ENCODE measurements at regions not wholly inside any gene's neighbourhood (a gene's known extent, or its start where the extent isn't known, plus 50 kb on each side); places are given as distances from the start of the nearest gene placed in this dataset.
A peak's percentile ranks its signal among the peaks of the same experiment; 100 is the strongest.

DNA sequence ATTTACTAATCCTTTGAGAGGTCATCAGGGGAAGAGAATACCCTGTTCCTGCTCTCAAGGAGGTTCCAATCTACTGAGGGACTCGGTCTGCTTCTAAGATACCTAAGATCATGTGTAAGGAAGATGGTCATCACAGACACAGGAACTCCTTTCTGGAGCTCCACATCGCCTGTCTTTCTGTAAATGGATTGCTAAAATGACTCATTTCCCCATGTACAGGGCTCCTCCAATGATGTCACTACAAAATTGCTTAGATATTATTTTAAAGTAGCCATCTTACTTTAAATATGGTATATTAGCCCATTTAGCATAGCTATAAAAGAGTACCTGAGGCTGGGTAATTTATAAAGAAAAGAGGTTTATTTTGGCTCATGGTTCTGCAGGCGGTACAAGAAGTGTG lies 206.1 kb upstream of the PROK2 start:
- no peak for DNase-seq

DNA sequence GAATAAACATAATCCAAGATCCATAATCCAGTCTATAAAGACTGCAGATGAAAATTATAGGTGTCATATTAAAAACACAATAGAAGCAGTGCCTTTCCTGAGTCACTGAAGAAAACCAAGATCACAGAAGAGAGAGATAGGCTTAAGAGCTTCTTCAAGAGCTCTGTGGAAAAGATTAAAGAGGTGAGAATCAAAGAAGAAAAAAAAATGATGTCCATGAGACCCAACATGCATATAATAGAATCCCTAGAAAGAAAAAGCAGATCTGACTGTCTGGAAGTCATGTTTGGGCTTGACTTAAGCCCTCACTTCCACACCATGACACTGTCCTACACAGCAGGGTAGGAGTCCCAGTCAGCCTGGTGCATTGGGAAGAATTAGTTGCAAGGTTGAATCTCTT lies 205.6 kb upstream of the PROK2 start:
- DNase-seq: no peak

DNA sequence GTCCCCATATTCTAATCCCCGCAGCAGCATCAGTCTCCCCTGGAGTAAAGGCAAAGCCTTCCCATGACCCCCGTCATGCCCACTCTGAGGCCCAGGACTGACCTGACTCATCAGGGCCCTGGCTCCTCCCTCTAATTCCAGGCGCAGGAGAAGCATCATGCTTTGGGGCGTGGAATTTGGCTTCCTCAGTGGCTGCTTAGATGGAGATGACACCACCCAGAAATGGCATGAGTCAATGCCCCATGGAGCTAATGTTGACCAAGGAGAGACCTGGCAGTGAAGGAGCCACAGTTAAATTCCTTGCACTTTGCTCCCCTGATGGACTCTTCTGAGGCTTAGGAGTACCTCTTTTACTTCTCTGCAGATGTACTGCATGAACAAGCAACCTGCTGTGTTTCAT lies 204.2 kb upstream of the PROK2 start:
- no peak for DNase-seq

DNA sequence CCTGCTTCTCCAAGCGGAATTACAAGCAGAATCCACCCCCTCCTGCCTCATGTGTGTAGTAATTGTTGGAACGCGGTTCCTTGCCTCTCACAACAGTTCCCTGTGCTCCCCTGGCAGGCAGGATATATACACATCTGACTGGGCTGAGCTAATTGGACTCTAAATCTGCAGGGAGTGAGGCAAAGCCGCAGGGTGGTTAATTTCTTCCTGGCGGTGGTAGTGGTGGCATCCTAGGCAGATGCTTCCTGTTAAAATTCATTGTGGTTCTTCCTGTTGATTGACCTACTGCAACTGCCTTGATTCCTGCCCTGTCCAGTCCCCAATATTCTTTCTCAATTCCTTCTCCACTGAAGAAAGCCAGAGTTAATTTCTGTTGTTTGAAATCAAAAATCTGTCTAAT lies 202.9 kb upstream of the PROK2 start:
- DNase-seq: no peak

DNA sequence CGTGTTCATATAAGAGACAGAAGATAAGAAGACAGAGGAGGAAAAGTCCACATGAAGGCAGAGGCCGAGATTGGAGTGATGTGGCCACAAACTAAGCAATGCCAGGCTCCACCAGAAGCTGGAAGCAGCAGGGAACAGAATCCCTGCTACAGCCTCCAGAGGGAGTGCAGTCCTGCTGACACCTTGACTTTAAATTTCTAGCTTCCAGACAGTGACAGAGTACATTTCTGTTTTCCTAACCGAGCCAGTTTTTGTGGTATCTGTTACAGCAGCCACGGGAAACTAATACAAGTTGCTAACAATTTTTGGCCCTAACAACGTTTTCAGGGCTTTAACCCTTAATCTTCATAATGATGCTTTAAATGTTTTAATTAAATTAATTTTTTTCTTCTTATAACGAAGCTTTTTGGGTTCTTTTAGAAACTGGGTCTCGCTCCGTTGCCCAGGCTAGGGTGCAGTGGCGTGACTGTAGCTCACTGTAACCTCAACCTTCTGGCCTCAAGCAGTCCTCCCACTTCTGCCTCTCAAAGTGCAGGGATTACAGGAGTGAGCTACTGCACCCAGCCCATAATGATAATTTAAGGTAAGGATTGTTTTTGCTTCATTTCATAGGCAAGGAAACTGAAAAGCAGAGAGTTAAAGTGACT lies 202.3 kb upstream of the PROK2 start:
- no peak for DNase-seq

DNA sequence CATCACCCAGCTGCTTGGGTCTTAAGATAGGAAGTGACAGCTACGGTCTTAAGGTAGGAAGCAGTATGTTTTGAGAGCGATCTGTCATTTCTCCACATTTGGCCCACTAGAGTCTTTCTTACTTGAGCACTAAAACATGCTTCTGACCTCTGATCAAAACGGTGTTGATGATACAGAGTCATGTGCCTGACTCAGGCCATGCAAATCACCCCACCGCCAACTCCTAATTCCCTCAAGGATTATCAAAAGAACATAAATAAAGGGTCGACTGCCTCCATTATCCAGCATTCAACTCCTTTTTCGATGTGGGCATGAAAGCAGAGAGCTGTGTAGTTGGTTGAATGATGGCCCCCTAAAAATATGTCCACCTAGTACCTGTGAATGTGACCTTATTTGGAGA lies 201.7 kb upstream of the PROK2 start:
- no peak for DNase-seq

DNA sequence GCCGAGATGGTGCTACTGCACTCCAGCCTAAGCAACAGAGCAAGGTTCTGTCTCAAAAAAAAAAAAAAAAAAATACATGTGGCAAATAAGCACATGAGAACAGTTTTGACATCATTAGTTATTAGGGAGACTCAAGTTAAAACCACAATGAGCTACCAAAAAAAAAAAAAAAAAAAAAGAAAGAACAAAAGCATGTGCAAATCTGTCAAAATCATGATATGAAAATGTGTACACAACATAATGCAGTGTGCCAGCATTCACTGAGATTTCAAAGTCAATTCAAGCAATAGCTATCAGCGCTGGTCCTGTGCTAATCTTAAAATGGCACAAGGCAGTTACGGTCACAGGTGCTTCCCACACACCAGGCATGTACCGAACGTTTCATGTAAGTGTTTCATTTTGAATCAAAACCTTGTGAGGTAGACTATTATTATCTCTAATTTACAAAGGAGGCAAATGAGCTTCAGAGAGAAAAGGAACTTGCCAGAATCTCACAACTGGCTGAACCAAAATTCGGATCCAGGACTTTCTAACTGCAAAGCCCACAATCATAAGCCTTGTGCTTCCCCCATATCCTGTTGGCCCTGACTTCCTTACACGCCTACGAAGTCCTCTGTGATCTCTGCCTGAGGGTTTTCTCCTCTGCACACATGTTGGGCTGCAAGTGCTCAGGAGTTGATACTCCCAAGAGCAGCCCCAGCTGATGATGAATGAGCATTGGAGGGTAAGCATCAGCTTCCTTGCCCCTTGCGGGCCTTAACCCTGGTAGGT lies 200.1 kb upstream of the PROK2 start:
- DNase-seq: peak; percentile 20

DNA sequence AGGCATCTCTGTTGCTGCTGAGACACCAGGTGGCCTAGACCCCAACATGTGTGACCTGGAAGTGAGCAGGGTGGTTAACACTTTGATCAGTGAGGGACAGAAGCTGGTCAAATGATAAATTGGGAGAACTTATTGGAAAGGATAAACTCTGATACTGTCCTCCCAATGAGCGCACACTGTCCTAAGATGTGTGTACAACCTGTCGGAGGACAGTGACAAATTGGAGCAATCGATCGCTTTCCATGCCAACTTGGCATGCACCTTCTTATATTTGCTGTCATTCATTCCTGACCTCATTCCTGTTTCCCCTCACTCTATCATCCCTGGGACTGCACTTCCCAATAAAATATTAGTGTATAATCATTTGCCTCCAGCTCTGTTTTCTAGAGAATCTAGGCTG lies 198.7 kb upstream of the PROK2 start:
- DNase-seq: no peak

DNA sequence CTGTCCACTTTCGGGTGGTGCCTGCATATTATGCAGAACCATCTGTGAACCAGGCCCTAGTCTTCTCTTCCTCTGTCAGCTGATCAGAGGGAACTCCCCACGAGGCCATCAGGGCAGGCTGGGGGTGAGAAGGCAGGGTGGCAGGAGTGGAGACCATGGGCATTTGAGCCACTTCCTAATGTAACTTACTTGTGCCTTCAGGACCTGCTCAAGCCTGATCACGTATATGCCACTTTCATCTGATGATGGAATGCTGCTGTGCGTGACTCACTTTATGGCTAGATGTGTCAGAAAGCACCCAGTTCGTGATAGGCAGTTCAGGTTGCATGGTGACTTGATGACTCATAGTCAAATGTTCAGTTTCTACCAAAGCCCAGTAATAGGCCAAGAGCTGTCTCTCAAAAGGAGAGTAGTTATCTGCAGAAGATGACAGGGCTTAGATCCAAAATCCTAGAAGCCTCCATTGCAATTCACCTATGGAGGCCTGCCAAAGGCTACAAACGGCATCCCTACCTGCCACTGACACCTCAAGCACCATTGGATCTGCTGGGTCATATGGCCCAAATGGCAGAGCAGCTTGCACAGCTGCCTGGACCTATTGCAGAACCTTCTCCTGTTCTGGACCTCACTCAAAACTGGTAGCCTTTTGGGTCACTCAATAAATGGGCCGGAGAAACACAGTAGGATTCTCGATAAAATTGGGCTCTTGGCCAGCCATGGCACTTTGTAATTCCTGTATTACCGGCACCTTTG lies 197.7 kb upstream of the PROK2 start:
- peak; percentile 55 for DNase-seq

DNA sequence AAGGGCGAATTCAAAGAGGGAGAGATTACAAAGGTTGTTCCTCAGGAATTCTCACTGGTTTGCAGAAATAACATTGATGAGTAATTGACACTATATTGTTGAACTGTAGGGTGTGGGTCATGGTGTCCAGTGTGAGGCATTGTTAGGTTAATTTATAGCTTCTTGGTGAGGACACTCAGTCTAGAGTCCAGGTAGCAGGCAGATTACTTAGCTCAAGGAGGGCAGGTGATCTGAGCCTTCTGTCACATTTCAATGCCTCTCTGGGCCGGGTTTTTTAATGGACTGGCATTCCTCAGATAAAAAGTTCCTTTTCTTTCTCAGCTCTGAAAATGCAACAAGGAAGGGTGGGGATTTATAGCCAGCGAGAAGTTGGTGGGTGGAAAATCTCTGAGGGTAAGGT lies 194.2 kb upstream of the PROK2 start:
- no peak for DNase-seq

DNA sequence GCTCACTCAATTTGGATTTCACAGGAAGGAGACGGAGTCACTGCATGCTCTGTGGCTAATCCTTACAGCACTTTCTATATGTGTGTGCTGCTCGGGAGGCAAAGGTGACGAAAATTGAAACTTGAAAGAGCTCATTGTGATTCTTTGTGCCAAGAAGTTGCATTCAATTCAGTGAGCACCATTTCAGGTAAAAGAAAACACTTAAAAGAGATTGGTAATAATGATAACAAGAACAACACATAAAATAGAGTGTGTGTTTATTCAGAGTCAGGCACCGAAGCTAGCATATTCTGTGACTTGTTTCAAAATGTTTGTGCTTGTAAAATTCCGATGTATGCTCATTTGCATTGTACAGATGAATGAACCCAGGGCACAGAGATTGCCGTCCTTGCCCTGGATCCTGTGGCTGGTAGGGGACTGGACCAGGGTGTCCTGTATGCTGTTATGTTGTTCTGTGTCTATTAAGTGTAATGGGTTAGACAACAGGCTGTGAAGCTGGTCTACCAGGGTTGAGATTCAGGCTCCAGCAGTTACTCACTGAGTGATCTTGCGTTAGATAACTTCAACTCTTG lies 193.3 kb upstream of the PROK2 start:
- peak; percentile 19 for DNase-seq

DNA sequence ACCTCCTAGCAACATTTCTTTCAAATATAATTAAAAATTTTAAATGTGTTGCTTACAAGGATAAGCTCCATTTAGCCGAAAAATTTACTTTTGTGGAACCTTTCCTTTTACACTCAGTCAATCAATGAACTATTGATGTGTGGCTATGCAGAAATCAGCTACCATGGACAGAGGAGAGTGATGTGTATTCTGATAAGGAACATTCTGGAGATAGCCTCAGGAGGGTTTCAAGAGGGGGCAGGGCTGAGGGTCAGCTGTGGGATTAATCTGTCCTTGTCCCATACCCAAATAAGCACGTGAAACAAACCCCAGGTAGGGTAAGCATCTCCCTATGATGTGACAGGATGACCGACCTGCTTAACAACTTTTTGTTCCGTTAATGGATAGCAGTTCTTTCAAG lies 192.6 kb upstream of the PROK2 start:
- DNase-seq: no peak

DNA sequence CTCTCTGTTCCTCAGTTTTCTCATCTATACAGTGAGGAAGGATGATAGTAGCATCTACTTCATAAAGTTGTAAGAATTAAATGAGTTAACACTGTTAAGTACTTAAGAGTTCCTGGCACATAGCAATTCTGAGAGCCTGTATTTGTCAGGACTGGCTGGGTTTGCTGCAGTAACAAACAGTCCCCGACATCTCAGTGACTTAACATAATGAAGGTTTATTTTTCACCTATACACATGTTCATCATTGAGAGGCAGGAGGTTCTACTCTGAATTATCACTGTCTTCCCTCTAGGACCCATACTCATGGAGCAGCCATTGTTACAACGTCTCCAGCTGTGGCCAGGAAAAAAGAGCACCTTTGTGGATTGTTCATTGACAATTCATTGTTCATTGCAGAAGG lies 190.6 kb upstream of the PROK2 start:
- no peak for DNase-seq

DNA sequence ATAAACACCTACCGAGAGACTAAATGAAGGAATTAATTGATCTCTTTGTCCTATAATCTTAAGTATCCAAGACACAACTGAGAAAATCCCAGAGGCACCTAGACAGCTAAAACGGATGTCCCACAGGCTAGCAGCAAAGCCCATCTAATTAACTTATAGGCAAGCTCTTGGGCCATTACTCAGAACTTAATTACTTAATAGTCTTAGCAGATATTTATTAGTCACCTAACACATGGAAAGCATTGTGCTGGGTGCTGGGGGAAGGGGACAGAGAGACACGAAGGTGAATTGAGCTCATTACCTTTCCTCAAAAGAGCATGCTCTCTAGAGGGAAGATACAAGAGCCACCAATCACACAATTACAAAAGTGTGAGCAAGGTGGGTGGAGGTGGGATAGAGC lies 189.8 kb upstream of the PROK2 start:
- DNase-seq: no peak

DNA sequence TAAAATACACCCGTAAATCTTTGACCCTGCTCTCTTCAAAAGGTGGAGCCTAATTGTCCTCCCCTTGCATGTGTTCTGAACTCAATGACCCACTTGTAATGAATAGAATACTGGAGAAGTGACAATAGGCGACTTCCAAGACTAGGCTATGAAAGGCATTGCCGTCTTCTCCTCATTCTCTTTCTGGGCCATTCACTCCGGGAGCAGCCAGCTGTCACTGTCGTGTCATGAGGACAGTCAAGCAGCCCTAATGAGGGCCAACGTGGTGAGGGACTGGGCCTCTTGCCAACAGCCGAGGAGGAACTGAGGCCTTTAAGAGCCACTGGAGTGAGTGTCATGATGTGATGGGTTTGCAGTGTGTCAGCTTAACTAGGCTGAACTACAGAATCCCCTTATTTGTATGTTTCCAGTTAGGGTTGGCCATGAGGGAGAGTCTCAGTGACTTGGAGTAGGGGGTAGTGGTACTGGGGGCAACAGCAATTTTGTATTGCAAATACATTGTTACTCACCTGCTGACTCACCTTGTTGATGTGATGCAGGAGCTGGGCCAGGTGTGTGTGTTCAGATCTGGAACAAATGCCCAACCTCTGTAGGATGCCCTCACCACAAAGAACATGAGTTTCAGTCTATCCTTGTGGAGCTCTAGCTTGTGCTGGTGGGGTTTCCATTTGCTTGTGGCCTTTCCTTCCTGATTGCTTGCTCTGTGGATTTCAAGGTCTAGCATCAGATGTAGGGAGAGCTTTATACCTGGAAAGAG lies 188.5 kb upstream of the PROK2 start:
- DNase-seq: no peak

DNA sequence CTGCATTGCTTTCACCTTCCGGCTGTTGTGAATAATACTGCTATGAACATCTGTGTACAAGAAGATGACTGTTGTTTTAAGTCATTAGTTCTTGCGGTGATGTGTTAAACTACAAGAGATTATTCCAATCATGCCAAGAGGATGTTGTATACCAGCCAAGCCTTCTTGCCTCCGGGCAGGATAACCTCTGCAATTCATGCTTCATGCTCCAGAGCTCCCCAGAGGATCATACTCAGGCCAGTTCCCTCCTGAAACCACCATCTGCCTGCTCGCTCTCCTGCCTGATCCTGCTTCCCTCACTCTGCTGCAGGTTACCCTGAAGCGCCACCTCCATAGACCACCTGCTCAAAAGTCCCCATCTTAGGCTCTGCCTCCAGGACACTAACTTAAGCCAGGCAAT lies 187.1 kb upstream of the PROK2 start:
- no peak for DNase-seq

DNA sequence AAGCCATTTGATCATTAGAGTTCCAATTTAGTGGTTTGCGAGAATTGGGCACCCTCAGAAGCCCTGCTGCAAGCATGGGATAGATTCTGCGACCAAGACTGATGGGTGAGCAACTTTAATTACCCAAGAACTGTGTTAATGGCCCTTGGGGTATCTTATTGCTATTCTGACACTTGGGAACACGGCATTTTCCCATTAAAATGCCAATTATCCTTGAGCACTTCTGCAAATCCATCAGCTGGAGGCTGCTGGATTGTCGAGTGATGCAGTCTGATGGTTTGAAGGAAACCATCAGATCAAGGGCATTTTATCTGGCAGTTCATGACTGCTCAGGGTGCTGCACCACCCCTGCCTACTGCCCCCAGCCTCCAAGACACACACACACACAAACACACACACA lies 183.6 kb upstream of the PROK2 start:
- DNase-seq: no peak

DNA sequence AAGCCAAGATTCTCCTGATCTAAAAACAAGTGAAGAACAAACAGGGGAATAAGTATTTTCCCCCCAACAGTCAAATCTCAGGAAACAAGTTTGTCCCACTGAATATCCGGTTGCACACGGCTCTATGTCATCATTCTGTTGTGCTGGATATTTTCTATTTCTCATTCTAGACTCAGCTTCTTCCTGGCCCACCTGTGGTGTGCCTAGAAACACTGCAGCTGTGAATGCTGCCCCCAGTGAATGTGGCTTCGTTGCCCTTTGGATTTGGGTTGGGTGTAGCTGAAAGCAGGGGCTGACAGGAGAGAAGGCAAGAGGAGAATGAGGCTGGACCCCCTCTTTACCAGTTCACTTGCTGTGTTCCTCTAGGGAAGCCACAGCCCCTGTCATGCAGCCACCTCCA lies 181.2 kb upstream of the PROK2 start:
- DNase-seq: no peak

DNA sequence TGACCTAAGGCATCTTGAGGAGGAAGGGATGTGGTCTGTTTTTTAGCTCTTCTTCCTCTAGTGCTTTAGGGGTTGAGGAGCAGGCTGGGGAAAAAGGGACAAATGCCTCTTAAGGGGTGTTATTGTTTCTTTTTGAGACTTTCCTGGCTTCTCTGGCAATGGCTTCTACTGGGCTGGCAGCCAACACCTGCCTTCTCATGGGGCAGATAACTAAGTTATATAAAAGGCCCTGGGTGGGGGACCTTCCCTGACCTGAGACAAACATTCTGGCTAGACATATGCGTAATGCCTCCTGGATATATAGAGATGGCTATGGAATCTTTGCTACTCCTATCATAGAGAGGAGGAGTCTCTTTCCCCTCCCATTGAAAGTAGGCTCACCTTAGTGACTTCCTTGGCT lies 179.2 kb upstream of the PROK2 start:
- no peak for DNase-seq

DNA sequence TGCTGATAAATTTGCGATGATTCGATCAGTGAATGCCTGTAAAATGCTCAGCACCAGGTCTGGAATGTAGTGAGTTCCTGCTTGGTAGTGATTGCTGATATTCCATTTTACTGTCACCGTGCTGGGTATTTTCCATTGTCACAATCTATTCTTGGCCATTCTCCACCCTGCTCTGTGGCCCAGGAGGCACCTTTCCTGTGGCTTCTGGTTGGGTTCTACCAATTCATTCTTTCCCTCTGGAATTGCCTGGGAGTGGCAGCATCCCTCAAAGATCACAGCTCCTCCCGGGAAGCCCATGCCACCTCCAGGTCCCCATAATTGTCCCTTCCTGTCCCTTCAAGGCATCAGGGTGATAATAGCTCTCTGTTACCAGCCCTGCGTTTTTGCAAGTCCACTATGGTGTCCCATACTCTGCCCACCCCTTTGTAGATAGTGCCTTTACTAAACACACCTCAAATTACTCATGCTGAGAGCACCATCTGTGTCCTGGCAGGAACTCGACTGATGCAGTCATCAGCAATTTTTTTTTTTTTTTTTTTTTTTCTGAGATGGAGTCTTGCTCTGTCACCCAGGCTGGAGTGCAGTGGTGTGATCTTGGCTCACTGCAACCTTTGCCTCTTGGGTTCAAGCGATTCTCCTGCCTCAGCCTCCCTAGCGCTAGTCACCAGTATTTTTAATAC lies 177.8 kb upstream of the PROK2 start:
- DNase-seq: no peak

DNA sequence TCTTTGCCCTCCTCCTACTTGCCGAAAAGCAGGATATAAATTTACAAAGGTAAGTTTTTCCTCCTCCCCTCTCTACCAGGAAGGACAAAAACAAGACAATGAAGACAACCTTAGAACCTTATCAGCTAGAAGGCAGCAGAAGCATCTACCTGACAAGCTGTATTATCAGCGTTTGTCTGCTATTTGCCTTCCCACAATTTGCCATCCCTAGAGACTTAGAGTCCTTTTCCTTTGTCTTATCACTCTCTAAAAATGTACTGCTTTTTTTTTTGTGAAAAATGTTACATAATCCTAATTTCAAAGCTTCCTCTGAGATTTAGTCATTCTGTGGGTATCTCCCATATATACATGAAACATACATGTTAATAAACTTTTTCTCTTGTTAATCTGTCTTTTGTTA lies 176.9 kb upstream of the PROK2 start:
- no peak for DNase-seq

DNA sequence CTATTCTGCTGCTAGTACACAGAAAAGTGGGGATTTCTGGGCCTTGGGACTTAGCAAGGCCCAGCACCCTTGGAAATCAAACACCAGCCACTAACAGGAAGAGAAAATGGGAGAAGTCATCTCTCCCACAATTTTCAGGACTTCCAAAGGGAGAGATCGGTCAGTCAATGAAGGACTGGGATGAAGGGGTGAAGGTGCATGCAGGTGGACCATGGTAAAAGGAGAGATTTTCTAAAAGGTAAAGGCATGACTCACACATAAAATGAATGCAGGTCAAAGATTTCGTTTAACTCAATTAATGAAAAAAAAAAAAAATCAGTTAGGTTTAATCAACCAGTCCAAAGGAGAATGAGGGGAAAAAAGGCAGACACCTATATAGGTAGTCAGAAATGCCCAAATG lies 176.4 kb upstream of the PROK2 start:
- no peak for DNase-seq

DNA sequence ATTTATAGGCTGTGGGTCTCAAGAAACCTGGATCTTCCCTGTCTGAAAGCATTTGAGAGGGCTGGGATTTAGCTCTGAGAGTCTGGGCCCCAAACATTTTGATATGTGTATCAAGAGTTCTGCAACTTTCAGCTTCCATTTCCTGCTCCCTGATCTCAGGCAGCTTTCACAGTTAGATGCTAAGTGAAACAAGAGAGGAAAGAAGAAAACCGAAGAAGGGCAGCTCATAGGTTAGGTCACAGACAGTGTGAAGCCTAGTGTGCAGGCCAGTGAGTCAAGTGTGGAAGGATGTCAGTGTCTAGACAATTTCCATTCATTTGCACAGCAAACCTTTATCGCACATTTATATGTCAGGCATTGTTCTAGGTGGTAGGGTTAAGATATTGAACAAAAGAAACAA lies 173.6 kb upstream of the PROK2 start:
- no peak for DNase-seq

Data from activated naive CD4-positive, alpha-beta T cell treated with Interleukin-2 at 50 U/mL for 16 hours (primary cell).